ENCODE measurements at regions not wholly inside any gene's neighbourhood (a gene's known extent, or its start where the extent isn't known, plus 50 kb on each side); places are given as distances from the start of the nearest gene placed in this dataset.

- Mint-ChIP-seq H3K9me3 (peaks cover 0 to 1% of the 10 kb centered on the region in 2 donors), H3K27me3 (ENCODE audit: low read depth in 2 of 2) (peaks cover 36 to 65% of the 10 kb centered on the region in 2 donors), H3K36me3 (no peaks in the 10 kb centered on the region), H3K4me1 (peaks cover 12 to 16% of the 10 kb centered on the region in 2 donors), H3K4me3 (peak overlapping the region; percentile 25), H3K27ac (no peak overlapping the region)
- Histone ChIP-seq H3K27ac (ENCODE audit: low read length) (no peak overlapping the region), H3K27me3 (ENCODE audit: control insufficient read depth, insufficient read depth, low read length) (peaks cover 22% of the 10 kb centered on the region), H3K4me3 (ENCODE audit: low read length) (peak overlapping the region; percentile 29), H3K36me3 (ENCODE audit: control insufficient read depth, insufficient read depth, low read length) (no peaks in the 10 kb centered on the region), H3K9me3 (ENCODE audit: control insufficient read depth, insufficient read depth, low read length) (no peaks in the 10 kb centered on the region), H3K4me1 (ENCODE audit: control insufficient read depth, insufficient read depth, low read length) (peaks cover 10% of the 10 kb centered on the region)
- intact Hi-C loops (cut with micrococcal nuclease), result no loop called here
- WGBS (ENCODE audit: insufficient coverage), result under 1% methylated on average over 17 of the region's 17 CpGs
- no peak for TF ChIP-seq CTCF (IDR thresholded peaks at IDR 0.05)
- DNase-seq, result no peak
- ATAC-seq, result peak; percentile 12 to 48 (median 28)
Measured at GRCh38 chr18:55778788-55779690, 191.0 kb upstream of the TCF4 start.

- H3K27me3 Mint-ChIP-seq (ENCODE audit: low read depth in 2 of 2), result peaks cover 36 to 59% of the 10 kb centered on the region in 2 donors
- Histone ChIP-seq H3K9me3 (ENCODE audit: control insufficient read depth, insufficient read depth, low read length) (no peaks in the 10 kb centered on the region), H3K27me3 (ENCODE audit: control insufficient read depth, insufficient read depth, low read length) (peaks cover 22% of the 10 kb centered on the region), H3K36me3 (ENCODE audit: control insufficient read depth, insufficient read depth, low read length) (no peaks in the 10 kb centered on the region), H3K27ac (ENCODE audit: low read length) (no peak overlapping the region), H3K4me1 (ENCODE audit: control insufficient read depth, insufficient read depth, low read length) (peaks cover 10% of the 10 kb centered on the region), H3K4me3 (ENCODE audit: low read length) (no peak overlapping the region)
- no peak for TF ChIP-seq CTCF (IDR thresholded peaks at IDR 0.05)
- H3K36me3 Mint-ChIP-seq, result no peaks in the 10 kb centered on the region
- WGBS (ENCODE audit: insufficient coverage), result 80% methylated on average over 5 of the region's 5 CpGs
- intact Hi-C loops (cut with micrococcal nuclease), result no loop called here
- no peak overlapping the region for H3K27ac Mint-ChIP-seq
- H3K4me3 Mint-ChIP-seq, result no peak overlapping the region
- peaks cover 12 to 16% of the 10 kb centered on the region in 2 donors for H3K4me1 Mint-ChIP-seq
- H3K9me3 Mint-ChIP-seq, result peaks cover 0 to 2% of the 10 kb centered on the region in 2 donors
- no peak for ATAC-seq
- DNase-seq, result no peak
Measured at GRCh38 chr18:55777666-55778304, 189.8 kb upstream of the TCF4 start.

GRCh38 chr18:55775972-55776371 is 188.0 kb upstream of the TCF4 start:
- H3K4me3 Mint-ChIP-seq, result no peak overlapping the region

More at GRCh38 chr18:55775972-55776371, 188.0 kb upstream of the TCF4 start:
- peaks cover 0 to 2% of the 10 kb centered on the region in 2 donors for H3K9me3 Mint-ChIP-seq
- Histone ChIP-seq H3K27me3 (ENCODE audit: control insufficient read depth, insufficient read depth, low read length) (peaks cover 18% of the 10 kb centered on the region), H3K4me1 (ENCODE audit: control insufficient read depth, insufficient read depth, low read length) (peaks cover 10% of the 10 kb centered on the region), H3K9me3 (ENCODE audit: control insufficient read depth, insufficient read depth, low read length) (no peaks in the 10 kb centered on the region), H3K4me3 (ENCODE audit: low read length) (no peak overlapping the region), H3K36me3 (ENCODE audit: control insufficient read depth, insufficient read depth, low read length) (no peaks in the 10 kb centered on the region), H3K27ac (ENCODE audit: low read length) (no peak overlapping the region)
- H3K27ac Mint-ChIP-seq, result no peak overlapping the region
- H3K36me3 Mint-ChIP-seq, result no peaks in the 10 kb centered on the region
- TF ChIP-seq CTCF (IDR thresholded peaks at IDR 0.05), result no peak
- no peak for ATAC-seq
- peaks cover 12 to 16% of the 10 kb centered on the region in 2 donors for H3K4me1 Mint-ChIP-seq
- no peak for DNase-seq
- 89% methylated on average over 1 of the region's 2 CpGs for WGBS (ENCODE audit: insufficient coverage)
- intact Hi-C loops (cut with micrococcal nuclease), result no loop called here
- H3K27me3 Mint-ChIP-seq (ENCODE audit: low read depth in 2 of 2), result peaks cover 26 to 43% of the 10 kb centered on the region in 2 donors
